ENCODE measurements at regions not wholly inside any gene's neighbourhood (a gene's known extent, or its start where the extent isn't known, plus 50 kb on each side); places are given as distances from the start of the nearest gene placed in this dataset.

DNA sequence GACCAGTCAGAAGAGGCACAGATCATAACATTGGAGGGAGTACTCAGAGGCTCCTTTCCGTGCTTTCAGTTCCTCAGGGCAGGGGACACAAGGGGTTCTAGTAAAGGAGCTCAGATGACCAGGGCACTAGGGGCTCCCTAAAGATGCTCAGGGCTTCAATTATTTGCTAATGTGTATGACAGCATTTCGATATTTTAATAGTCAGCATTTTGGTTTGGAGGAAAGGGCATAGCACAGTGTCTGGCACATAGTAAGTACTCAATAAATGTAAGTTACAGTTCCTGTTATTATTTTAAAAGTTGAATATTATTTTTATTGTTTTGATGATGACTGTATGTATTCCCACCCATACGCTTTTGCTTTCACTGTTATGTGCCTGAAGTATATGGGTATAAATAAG is 260.0 kb downstream of the REEP3 start:
- no peak for TF ChIP-seq POLR2AphosphoS5 (IDR thresholded peaks at IDR 0.05; ENCODE audit: low read depth, low read length)
- TF ChIP-seq POLR2A (IDR thresholded peaks at IDR 0.05; ENCODE audit: low read depth, low read length), result no peak

All from GM12892 (cell line).